ENCODE measurements at regions not wholly inside any gene's neighbourhood (a gene's known extent, or its start where the extent isn't known, plus 50 kb on each side); places are given as distances from the start of the nearest gene placed in this dataset.

GRCh38 chr17:13734880-13735279 lies 133.2 kb upstream of the HS3ST3A1 start:
- TF ChIP-seq NRF1 (IDR thresholded peaks at IDR 0.05; ENCODE audit: low read depth, low read length) (no peak), EP300 (IDR thresholded peaks at IDR 0.05; ENCODE audit: borderline replicate concordance in 1 of 2, low read depth in 2 of 2, low read length in 2 of 2) (no peak), POLR2A (IDR thresholded peaks at IDR 0.05; ENCODE audit: control extremely low read depth in 1 of 2, low read depth in 2 of 2, low read length in 2 of 2) (no peak), RNF2 (IDR thresholded peaks at IDR 0.05; ENCODE audit: borderline replicate concordance, low read depth, low read length, missing control alignments, poor library complexity, severe bottlenecking) (no peak), SUZ12 (IDR thresholded peaks at IDR 0.05; ENCODE audit: low read length) (no peak), SIN3A (conservative IDR thresholded peaks at IDR 0.05 in 1 of 2, IDR thresholded peaks at IDR 0.05 in 1 of 2; ENCODE audit: low read depth in 1 of 2, low read length in 2 of 2) (no peak), HDAC2 (IDR thresholded peaks at IDR 0.05; ENCODE audit: borderline replicate concordance in 1 of 2, low read depth in 2 of 2, low read length in 2 of 2) (no peak), CREB1 (IDR thresholded peaks at IDR 0.05) (no peak), CTCF (IDR thresholded peaks at IDR 0.05; ENCODE audit: control extremely low read depth in 1 of 3, insufficient read depth in 1 of 3, low read depth in 1 of 3, low read length in 3 of 3) (no peak), CHD1 (IDR thresholded peaks at IDR 0.05; ENCODE audit: low read depth, low read length) (no peak), SP1 (IDR thresholded peaks at IDR 0.05; ENCODE audit: low read depth, low read length) (no peak)

Measured in H1 (cell line).